Stimulated activated CD4-positive, alpha-beta T cell treated with anti-CD3 and anti-CD28 coated beads, Interleukin-4, amount 100 ng/mL, for 48 hours (primary cell): ENCODE measurements at regions not wholly inside any gene's neighbourhood (a gene's known extent, or its start where the extent isn't known, plus 50 kb on each side); places are given as distances from the start of the nearest gene placed in this dataset.
"Not testable (repeated sequence)": the region's sequence is repeated elsewhere in the genome, so short reads cannot be mapped to it uniquely, and the experiment has no call there.

Source experiments
- DNase-seq, 2 donors: peaks; one replicate each; pipeline ENCODE4 v3.0.0-alpha.2; 2020; ENCODE audit warnings: low read depth in 2 of 2

DNA sequence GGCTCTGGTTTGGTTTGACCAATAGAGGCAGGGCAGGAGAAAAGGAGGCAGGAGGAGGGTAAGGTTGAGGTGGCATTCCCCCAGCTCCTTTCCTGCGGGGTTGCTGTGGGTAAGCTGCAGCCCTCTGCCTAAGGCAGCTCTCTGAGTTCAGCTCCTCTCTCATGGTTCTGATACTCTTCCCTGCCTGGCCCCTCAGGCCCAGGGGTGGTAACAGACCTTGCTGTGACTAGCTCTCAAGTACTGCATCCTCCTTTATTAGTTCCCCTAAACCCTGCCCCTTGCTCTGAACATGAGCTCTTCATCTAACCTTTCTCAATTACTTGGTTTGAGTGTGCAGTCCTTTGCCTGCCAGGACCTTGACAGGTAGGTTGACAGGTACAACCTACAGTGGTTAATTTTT, 205.5 kb downstream of the SLC4A3 start:
- no peak for DNase-seq

DNA sequence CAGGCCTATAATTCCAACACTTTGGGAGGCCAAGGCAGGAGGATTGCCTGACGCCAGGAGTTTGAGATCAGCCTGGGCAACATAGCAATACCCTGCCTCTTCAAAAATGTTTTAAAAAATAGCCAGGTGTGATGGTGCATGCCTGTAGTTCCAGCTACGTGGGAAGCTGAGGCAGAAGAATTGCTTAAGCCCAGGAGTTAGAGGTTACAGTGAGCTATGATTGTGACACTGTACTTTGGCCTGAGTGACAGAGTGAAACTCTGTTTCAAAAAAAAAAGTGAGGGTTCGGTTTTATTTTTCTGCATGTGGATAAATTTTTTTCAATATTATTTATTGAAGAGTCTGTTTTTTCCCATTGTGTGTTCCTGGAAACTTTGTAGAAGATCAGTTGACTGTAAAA, 208.1 kb downstream of the SLC4A3 start:
- no peak for DNase-seq

DNA sequence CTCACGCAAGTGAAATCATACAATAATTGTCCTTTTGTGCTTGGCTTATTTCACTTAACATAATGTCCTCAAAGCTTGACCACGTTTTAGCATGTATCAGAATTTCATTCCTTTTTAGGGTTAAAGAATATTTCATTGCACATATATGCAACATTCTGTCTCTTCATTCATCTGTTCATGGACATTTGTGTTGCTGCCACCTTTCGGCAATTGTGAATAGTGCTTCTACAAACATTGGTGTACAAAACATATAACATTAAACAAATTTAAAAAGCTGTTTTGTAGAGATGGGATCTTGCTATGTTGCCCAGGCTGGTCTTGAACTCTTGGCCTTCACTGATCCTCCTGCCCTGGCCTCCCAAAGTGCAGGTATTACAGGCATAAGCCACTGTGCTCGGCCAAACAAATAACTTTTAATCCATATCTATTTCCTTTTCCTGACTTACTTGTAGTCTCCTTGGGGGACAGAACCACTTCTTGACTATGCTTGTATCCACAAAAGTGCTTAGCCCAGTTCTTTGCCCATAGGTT, 209.3 kb downstream of the SLC4A3 start:
- DNase-seq, result no peak

DNA sequence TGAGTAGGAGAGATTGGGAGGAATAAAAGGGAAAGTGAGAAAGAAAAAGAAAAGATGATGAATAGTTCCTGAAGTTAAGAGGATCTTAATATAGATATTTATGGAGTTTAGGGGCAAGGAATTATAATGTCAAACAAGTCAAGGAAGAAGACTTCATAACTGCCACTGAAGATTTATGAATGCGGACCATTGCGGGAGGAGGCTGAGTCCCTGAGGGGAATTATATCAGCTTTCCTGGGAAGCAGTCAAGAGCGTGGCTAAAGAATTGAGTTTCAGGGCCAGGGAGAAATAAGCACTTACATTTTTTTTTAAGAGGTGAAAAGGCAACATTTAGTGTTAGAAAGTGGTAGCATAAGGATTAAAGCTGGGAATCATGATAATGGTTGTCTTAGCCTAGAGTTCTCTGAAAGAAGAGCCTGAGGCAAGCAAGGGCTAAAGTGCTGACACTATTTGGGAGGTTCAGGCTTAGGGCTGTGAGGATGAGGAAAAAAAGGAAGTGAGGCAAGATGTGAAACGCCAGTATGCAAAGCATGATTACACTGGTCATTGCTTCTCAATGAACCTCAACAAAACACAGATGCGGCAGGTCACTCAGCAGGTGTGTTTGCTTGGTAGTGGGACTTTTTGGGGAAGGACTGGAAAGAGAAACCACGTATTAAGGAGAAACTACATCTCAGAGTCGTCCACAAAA, 217.1 kb downstream of the SLC4A3 start:
- no peak for DNase-seq

DNA sequence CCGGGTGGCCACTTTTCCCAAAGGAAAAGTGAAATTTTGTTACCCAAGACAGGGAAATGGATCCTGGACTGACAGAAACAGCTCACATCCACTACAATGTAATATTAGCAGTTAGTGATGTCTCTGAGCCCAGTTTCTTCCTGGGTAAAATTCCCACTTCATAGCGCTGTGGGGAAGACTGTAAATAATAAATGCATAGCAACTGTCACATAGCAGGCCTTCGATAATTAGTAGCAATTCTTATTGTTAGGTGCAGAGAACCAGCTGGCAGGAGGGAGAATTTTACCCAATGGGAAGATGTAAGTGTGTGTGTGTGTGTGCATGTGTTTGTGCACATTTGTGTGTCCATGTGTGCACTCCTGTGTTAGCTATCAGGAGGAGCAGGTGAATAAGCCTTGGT, 221.5 kb downstream of the SLC4A3 start:
- no peak for DNase-seq

DNA sequence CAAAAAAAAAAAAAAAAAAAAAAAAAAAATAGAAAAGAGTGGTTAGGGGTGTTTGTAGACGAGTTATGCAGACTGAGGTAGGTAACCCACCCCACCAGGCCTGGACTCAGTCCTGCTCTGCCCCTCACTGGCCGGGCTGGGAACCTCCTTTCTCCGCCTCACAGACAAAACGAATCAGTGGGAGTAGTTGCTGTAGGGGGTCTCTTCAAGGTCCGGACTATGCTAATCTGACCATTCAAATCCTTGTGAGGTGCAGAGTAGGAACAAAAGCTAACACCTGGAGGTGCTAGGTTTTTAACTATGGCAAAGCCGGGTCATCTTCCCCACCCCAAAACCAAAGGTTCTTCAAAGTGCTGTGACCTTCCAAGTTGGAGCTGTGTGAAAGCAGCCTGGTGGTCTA, 223.7 kb downstream of the SLC4A3 start:
- DNase-seq, result no peak

DNA sequence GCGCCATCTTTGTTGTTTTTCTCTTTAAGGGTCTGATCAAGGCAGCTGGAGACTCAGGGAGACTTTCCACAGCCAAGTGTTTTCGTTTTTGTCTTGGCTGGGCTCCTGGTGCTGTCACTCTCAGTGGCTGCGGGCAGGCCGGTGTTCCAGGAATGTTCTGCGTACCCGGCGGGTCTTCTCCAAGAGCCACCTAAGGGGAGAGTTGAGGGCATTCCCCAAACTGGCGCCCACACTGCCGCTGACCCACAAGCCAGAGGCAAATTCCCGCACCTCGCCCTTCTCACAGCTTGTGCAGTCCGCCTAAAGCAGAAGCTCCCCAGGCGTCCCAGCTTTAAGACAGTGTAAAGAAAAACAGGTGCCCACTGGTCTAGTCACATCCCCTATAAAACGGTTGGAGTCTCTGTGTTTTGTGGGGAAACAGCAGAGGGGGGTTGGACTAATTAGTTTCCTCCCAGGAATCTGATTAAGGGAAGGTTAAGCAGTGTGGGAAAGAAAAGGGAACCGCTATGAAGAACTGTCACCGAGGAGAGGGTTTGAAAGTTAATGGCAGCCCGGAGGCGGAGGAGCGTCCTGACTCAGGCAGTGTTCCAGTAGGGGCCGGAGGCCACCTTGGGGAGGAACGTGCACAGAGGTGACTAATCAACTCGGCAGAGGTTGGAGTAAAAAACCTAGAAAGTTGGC, 224.5 kb downstream of the SLC4A3 start:
- DNase-seq, result no peak

DNA sequence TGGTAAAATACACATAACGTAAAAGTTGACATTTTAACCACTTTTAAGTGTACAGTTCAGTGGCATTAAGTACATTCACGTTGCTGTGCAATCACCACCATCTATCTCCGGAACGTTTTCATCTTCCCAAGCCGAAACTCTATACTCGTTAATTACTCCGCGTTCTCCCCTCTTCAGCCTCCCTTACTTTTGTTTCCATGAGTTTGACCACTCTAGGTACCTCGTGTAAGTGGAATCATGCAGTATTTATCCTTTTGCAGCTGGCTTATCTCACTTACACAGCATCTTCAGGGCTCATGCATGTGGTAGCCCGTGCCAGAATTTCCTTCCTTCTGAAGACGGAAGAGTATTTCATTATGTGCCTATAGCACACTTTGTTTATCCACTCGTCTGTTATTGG, 225.2 kb downstream of the SLC4A3 start:
- DNase-seq, result no peak

DNA sequence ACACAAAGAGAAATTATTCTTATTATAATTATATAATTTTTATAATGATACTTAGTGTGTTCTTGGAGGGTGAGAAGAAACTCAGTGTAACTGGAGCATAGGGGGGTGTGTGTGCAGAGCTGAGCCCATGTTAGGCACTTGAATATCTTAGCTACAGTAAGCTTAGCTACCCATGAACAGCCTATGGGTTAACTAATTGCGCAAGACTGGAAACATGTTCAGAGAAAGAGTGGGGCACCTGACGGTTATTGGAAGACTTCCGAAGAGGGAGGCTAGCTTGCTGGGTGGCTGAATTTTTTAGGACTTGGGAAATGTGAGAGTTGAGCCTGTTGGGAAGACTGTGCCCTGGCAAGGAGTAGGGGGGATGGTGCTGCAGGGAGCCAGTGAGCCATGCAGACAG, 229.2 kb downstream of the SLC4A3 start:
- no peak for DNase-seq

DNA sequence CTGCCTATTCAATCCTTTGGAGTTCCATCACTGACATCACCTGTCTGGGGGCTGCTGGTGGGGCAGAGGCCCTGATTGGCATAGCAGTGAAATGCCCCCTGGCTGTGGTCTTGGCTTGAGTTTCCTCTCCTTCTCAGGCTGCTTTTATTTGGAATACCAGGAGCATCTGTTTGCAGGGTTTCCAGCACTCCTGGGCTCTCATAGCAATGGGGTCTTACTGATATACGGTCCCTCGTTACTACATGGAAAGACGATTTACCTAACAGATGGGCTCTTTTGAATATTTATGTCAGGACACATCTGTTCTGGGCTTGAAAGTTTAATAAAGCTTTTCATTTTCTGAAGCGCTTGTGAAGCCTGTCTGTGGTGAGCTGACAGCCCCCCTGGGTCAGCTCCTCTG, 230.3 kb downstream of the SLC4A3 start:
- DNase-seq, result no peak

DNA sequence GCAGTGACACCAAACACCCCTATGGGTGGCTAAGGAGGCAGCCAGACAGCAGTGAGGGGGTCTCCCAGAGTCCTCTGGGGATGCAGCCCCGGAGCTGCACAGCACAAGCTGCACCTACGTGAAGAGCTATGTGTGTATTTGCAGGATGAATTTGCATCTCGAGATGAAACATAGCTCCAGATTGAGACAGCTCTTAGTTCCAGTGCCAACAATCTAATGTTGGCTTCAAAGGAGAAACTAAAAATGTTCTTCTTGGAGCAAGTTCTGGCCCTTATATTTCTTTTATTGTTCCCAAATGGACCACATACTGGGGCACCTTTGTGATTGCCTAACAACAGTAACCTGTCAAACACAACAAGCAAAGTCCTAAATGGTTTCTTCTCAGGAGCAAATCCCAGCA, 233.9 kb downstream of the SLC4A3 start:
- DNase-seq, result no peak

DNA sequence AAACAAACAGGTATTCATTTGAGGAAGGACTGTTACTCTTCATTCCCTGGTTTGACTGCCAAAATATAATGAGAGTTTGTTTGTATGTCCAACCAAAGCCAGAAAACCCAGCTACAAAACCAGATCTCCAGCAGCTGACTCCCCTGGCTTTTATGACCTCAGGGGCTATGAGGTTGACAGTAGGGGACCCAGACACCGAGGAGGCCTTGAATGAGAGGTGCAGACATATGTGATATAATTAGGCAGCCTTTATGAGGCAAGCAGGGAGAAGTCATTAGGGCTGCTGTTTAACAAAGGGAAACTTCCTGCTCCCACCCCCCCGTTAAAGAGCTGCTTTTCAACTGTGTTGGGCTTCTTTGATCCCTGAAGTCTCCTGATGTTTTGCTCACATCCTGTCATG, 236.7 kb downstream of the SLC4A3 start:
- DNase-seq, result no peak

DNA sequence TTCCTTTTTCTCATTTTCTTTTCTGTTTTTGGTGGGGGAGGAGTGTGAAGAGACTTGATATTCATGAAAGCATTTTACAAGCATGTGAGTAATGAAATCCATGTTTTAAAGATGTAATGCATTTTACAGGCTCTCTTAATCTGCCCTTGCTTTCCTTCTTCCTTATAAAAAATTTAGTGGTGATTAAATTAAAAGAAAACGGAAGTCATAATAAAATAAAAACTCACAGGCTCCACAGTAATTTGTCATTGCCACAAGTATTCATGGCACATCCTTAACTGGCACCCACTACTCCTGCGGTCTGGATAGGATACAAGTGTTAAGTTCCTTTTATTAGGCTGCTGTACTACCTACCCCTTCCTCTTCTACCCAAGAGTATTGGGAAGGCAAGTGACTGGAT, 241.2 kb downstream of the SLC4A3 start:
- DNase-seq, result no peak

DNA sequence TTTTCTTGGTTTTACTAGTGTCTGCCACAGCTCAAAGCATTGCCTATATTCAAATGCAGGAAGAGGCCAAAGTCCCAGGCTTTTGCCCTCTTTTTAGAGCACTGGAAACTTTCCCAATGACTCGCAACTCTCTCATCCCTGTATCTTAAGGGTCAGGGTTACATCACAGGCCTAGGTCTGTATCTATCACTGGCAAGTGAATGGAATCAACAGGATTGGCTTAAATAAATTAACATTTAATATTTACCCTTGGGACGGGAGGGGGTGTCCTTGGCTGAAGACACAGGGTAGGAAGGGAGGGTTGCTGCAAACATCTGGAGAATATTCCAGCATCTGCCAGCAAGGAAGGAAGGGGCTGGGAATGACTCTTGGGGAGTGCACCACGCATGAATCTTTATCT, 242.6 kb downstream of the SLC4A3 start:
- no peak for DNase-seq

DNA sequence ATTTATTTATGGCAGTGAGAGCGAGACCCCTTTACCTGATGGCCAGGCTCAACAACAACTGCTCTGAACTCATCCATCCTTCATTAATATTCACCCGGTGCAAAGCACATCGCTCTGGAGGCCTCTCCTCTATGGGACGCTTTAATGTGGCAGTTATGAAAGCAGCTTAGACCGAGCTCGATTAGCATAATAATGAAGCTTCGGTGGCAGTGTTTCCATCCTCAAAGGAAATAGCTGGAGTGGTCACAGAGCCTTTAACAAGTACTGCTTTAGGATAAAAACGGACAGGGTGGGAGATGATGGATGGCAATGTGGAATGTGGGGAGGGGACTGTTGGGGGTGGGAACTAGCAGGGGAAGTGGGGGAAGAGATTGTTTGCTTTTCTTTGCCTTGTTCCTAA, 243.9 kb downstream of the SLC4A3 start:
- DNase-seq, result no peak

DNA sequence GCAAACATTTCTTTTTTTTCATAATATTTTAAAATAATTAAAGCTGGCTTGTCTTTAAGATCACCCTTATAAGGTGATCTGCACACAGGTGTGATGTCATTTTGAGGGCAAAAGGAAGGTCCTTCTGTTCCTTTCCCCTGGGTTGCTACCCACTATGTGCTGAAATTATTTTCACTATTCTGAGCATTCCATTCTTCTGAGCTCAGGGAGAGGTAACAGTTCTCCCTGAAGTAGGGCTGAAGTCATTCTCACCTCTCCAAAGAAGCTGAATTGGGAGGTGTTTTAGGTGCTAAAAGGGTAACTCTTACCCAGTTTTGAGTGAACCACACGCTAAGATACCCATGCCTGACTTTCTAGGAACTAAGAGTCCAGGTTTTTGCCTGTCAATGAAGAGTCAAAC, 247.6 kb downstream of the SLC4A3 start:
- DNase-seq, result no peak

DNA sequence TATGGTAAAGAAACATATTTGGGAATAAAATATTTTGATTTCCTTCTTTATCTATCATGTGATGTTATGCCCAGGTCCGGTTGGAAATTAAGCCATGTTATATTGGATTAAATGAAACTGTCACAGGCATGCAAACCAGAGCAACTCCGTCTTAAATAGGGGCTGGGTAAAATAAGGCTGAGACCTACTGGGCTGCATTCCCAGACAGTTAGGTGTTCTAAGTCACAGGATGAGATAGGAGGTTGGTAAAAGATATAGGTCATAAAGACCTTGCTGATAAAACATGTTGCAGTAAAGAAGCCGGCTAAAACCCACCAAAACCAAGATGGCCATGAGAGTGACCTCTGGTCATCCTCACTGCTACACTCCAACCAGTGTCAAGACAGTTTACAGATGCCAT, 248.6 kb downstream of the SLC4A3 start:
- not testable (repeated sequence) for DNase-seq

DNA sequence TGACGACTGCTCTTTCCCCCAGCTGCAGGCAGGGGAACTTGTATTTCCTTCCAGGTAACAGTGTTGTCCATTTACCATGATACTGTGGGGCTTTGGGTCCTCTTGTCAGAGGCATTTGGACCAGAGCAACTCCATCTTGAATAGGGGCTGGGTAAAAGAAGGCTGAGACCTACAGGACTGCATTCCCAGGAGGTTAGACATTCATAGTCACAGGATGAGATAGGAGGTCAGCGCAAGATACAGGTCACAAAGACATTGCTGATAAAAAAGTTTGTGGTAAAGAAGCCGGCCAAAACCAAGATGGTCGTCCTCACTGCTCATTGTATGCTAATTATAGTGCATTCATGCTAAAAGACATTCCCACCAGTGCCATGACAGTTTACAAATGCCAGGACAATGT, 249.5 kb downstream of the SLC4A3 start:
- no peak for DNase-seq

DNA sequence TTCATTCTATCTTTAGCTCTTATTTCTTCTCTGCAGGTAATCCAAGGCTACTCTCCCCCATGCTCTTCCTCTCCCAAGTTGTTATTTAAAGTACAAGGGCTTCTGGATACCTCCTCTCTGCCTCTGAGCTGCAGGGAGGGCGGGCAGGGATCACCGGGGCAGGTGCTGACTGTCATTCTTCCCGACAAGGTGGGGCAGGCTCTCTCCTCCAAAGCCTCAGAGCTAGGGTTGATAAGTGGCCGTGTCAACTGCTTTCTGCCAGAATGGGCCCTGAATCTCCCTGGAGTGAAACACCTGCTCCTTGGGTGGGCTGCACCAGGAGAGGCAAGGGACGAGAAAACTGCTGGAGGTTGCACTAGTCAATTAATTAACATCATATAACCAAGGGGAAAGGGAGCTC, 250.3 kb downstream of the SLC4A3 start:
- no peak for DNase-seq

DNA sequence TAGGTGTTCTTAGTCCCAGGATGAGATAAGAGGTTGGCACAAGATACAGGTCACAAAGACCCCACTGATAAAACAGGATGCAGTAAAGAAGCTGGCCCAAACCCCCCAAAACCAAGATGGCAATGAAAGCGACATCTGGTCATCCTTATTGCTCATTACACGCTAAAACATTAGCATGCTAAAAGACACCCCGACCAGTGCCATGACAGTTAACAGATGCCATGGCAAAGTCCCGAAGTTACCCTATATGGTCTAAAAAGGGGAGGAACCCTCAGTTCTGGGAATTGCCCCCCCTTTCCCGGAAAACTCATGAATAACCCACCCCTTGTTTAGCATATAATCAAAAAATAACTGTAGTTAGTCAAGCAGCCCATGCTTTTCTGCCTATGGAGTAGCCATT, 251.1 kb downstream of the SLC4A3 start:
- no peak for DNase-seq

DNA sequence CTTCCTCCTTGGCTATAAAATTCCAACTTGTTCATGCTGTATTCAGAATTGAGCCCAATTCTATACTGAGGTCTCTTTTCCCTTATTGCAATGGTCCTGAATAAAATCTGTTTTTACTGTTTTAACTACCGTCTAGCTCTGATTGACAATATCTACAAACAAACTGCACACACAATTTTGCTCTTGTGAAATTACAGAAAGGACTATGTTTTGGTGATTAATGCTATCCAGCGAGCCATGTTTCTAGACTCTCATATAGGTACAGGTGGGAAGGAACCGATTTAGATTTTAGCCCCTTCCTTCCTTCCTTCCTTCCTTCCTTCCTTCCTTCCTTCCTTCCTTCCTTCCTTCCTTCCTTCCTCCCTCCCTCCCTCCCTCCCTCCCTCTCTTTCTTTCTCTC, 254.4 kb downstream of the SLC4A3 start:
- no peak for DNase-seq

DNA sequence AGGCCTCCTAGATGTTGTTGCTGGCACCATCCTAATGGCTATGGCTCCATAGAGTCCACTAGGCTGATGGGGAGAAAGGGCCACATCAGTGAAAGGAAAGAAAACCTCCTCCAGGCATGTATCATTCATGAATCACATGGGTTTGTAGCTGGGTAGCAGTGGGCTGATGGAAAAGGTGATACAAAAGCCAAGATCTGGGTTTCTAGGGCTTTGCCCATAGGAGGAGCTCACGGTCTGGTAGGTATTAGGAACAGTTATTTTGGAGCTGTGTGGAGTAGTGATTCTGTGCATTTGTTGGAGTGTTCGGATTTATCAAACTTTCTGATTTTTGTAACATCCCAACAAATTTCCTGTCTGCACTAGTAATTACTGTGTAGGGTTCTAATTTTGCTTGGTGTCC, 259.2 kb downstream of the SLC4A3 start:
- DNase-seq, result no peak

DNA sequence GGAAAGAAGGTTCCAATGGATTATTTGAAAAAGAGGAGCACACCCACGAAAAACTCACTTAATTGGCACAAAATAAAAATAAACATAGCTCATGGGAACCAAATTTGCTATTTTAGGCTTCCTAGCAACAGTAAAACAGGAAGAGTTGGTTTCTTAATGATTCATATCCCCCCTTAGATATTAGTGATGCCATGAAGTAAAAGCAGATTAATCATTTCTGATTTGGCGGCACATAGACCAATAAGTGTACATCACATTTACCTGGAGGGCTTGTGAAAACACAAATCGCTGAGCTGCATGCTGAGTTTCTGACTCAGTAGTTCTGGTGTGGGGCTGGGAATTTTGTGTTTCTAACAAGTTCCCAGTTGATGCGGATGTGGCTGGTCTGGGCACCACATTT, 260.4 kb downstream of the SLC4A3 start:
- no peak for DNase-seq

DNA sequence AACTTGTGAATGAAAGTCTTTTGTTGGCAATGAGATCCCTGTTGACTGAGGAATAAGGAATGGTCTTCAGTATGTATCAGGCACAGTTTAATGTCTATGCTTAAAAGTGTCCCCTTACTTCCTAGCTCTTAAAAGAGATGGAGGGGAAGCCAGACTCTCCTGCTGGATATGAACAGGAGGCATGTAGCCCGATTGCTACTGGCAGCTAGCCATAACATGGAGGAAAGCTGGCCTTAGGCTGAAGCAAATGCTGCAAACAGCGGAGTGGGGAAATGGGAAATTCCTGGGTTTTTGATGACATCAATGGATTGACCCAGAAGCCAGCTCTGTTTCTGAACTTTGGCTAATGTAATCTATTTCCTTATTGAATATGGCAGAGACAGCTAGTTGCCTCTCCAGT, 266.1 kb downstream of the SLC4A3 start:
- DNase-seq, result no peak
